GM10266 (cell line): ENCODE measurements at regions not wholly inside any gene's neighbourhood (a gene's known extent, or its start where the extent isn't known, plus 50 kb on each side); places are given as distances from the start of the nearest gene placed in this dataset.

ENCODE experiments used
- DNase-seq: peaks from one replicate; pipeline ENCODE4 v3.0.0; 2012; ENCODE audit errors: extremely low spot score
- TF ChIP-seq, protein P1 (sequence below): IDR thresholded peaks from 2 replicates; pipeline ENCODE4 v1.5.1; 2012; ENCODE audit warnings: mild to moderate bottlenecking, low read depth; ENCODE audit not compliant: control insufficient read depth, insufficient read depth; ENCODE audit errors: missing control alignments

DNA sequence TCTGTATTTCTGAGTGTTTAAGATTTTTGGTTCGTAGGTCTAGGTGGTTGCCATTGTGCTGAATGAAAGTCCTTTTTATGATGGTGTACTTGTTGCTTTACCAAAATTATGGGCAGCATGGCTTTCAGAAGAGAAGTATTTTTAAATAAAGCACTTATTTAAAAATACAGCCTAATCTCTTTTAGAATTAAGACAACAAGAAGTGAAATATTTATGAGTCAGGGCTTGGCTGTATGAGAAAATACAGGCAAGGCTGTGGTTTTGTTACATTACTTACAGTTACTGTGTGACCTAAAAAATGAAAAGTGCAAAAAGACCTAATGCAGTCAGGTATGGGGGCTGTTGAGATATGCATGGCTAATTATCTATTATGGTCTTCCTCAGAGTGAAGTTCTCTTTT is 185.2 kb upstream of the PPP1R3A start:
- no peak for DNase-seq
- TF ChIP-seq, protein P1, sequence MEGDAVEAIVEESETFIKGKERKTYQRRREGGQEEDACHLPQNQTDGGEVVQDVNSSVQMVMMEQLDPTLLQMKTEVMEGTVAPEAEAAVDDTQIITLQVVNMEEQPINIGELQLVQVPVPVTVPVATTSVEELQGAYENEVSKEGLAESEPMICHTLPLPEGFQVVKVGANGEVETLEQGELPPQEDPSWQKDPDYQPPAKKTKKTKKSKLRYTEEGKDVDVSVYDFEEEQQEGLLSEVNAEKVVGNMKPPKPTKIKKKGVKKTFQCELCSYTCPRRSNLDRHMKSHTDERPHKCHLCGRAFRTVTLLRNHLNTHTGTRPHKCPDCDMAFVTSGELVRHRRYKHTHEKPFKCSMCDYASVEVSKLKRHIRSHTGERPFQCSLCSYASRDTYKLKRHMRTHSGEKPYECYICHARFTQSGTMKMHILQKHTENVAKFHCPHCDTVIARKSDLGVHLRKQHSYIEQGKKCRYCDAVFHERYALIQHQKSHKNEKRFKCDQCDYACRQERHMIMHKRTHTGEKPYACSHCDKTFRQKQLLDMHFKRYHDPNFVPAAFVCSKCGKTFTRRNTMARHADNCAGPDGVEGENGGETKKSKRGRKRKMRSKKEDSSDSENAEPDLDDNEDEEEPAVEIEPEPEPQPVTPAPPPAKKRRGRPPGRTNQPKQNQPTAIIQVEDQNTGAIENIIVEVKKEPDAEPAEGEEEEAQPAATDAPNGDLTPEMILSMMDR = no peak

- no peak for DNase-seq
- TF ChIP-seq, protein P1 = no peak
Measured at GRCh38 chr7:114102996-114103395, 184.2 kb upstream of the PPP1R3A start.

GRCh38 chr7:114102131-114102530 is 183.3 kb upstream of the PPP1R3A start:
- no peak for DNase-seq
- TF ChIP-seq, protein P1 = no peak

DNA sequence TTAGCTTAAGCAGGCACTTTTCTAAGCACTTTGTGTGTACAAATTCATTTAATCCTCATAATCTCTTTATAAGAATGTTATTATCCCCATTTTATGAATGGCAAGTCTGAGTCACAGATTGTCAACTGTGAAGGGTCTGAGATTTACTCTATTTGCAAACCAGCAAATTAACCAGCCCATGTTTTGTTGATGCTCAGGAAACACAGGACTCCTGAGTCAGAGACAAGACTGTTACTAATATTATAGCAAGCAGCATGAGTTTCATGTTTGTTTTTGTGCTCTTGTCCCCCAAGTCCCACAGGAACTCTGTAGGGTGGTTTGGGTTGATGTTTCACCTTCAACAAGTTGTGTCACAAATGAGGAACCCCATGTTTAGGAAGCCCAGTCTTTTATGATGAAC is 182.0 kb upstream of the PPP1R3A start:
- DNase-seq = no peak

GRCh38 chr7:114099337-114099736 is 180.5 kb upstream of the PPP1R3A start:
- no peak for DNase-seq
- TF ChIP-seq, protein P1 = no peak

More for the DNA sequence above, 182.0 kb upstream of the PPP1R3A start:
- TF ChIP-seq, protein P1 = no peak

DNA sequence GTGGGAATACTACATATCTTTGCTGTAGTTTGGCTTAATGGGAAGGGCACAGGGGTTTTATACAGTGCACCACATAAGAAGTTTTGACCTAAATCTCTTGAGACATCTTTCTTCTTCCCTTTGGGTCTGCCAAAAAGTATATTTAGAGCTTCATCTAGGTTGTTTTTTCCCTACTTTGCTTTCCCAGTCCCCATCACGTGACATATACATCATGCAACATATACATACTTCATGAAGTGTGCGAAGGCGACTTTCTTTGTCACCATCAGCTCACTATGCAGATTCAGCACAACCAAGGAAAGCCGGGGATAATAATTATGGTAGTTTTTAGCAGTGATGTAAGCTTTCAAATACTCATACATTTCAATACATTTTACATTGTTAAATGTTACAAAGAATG is 177.1 kb upstream of the PPP1R3A start:
- DNase-seq = no peak
- TF ChIP-seq, protein P1 = no peak

- no peak for DNase-seq
- TF ChIP-seq, protein P1 = no peak
Measured at GRCh38 chr7:114088470-114088940, 169.7 kb upstream of the PPP1R3A start.
